KBM-7 (cell line): ENCODE measurements at regions not wholly inside any gene's neighbourhood (a gene's known extent, or its start where the extent isn't known, plus 50 kb on each side); places are given as distances from the start of the nearest gene placed in this dataset.

Source experiments
- DNase-seq: peaks from one replicate; pipeline ENCODE4 v3.0.0-alpha.2; 2015
- in situ Hi-C: fragments of 300-500 bp; cut with MboI; formaldehyde crosslinking; loops from 2 replicates; pipeline ENCODE4 v1.14.3; 2020; ENCODE audit warnings: low sequenced_read_pairs, low pct_unique_long_range_greater_than_20kb, mixed read lengths

- DNase-seq = peak; percentile 7
- in situ Hi-C loops = no loop called here
These were observed 51.0 kb downstream of the CCDC54 start for GRCh38 chr3:107428051-107428858.

- in situ Hi-C loops = no loop called here
- peak; percentile 85 for DNase-seq
These were observed 52.3 kb downstream of the CCDC54 start for GRCh38 chr3:107429320-107430181.

- DNase-seq = no peak
- in situ Hi-C loops = no loop called here
These were observed 53.2 kb downstream of the CCDC54 start for GRCh38 chr3:107430214-107430995.

- DNase-seq = no peak
- in situ Hi-C loops = no loop called here
These were observed 53.7 kb downstream of the CCDC54 start for GRCh38 chr3:107430996-107431245.

- peak; percentile 74 for DNase-seq
- in situ Hi-C loops = no loop called here
These were observed 54.2 kb downstream of the CCDC54 start for GRCh38 chr3:107431246-107432012.

GRCh38 chr3:107432013-107432515 is 54.8 kb downstream of the CCDC54 start:
- DNase-seq = peak; percentile 6
- in situ Hi-C loops = no loop called here

- in situ Hi-C loops = no loop called here
- DNase-seq = peak; percentile 30
These were observed 55.4 kb downstream of the CCDC54 start for GRCh38 chr3:107432646-107433045.

GRCh38 chr3:107436029-107436428 is 58.8 kb downstream of the CCDC54 start:
- DNase-seq = no peak
- in situ Hi-C loops = no loop called here

GRCh38 chr3:107438671-107439070 is 61.4 kb downstream of the CCDC54 start:
- in situ Hi-C loops = no loop called here
- DNase-seq = no peak

- DNase-seq = no peak
- in situ Hi-C loops = no loop called here
These were observed 64.4 kb downstream of the CCDC54 start for GRCh38 chr3:107441617-107442016.

GRCh38 chr3:107443461-107443860 is 66.2 kb downstream of the CCDC54 start:
- DNase-seq = no peak
- in situ Hi-C loops = no loop called here

- no peak for DNase-seq
- in situ Hi-C loops = no loop called here
These were observed 69.5 kb downstream of the CCDC54 start for GRCh38 chr3:107446706-107447105.

GRCh38 chr3:107450254-107450893 is 72.4 kb upstream of the BBX start:
- no peak for DNase-seq
- in situ Hi-C loops = no loop called here

GRCh38 chr3:107452436-107452835 is 70.3 kb upstream of the BBX start:
- DNase-seq = no peak
- in situ Hi-C loops = no loop called here

- DNase-seq = no peak
- in situ Hi-C loops = no loop called here
These were observed 69.3 kb upstream of the BBX start for GRCh38 chr3:107453504-107453903.

GRCh38 chr3:107455621-107456020 is 67.1 kb upstream of the BBX start:
- DNase-seq = no peak
- in situ Hi-C loops = no loop called here

GRCh38 chr3:107456501-107456900 is 66.3 kb upstream of the BBX start:
- in situ Hi-C loops = no loop called here
- DNase-seq = peak; percentile 6

- DNase-seq = no peak
- in situ Hi-C loops = no loop called here
These were observed 63.9 kb upstream of the BBX start for GRCh38 chr3:107458871-107459270.

GRCh38 chr3:107461721-107462120 is 61.0 kb upstream of the BBX start:
- in situ Hi-C loops = no loop called here
- no peak for DNase-seq
